ENCODE measurements at regions not wholly inside any gene's neighbourhood (a gene's known extent, or its start where the extent isn't known, plus 50 kb on each side); places are given as distances from the start of the nearest gene placed in this dataset.
A peak's percentile ranks its signal among the peaks of the same experiment; 100 is the strongest.

DNA sequence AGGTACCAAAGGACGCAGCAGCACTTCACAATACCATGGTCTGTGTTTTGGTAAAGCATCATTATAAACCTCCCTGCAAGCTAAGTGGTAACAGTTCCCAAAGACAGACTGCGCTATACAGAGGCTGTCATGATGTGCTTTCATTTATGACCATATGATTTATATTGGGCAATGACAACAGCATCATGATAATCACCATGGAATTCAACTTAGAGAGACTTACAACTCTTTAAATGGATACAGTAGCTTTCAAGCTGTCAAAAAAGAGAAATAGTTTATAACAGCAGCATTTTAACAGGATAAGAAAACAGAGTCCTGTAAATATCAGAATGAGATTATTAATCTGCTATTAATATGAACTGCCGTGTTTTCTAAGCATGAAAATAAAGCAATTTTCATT is 341.7 kb downstream of the GPR37 start:
- DNase-seq (ENCODE audit: low spot score), result no peak

DNA sequence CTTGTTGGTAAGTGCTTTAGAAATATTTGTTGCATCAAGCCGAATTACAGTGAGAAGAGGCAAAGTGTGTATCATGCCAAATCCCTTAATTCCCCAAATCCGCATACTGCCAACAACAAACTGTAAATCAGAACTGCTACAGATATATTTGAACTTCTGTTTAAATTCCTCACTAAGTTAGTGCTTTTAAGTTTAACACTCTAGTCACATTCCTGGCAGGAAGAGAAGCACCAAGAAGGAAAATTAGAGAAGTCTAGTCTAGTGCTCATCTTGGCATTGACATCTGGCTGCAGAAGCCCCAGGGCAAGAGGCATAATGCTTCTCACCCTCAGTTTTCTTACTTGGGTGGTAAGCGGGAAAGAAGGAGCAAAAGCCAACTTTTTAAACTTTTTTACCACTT is 343.5 kb downstream of the GPR37 start:
- DNase-seq (ENCODE audit: low spot score), result no peak

DNA sequence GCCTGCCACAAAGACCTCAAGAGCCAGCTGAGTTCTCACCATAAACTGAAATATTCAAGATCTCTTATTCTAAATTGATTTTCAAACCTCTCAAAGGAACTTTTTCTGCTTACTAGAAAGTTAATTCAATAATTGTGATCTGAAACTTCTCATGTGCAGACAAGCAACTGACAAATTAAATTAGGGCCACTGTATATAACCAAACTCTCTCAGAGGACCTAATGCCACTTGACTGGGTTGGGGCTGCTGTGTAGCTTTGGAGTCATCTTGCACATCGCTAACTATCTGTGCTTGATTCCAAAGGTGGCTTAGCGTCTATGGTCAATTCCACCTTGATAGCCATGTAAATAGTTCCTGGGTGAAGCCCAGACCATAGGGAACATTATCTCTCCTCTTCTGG is 345.2 kb downstream of the GPR37 start:
- no peak for DNase-seq (ENCODE audit: low spot score)

DNA sequence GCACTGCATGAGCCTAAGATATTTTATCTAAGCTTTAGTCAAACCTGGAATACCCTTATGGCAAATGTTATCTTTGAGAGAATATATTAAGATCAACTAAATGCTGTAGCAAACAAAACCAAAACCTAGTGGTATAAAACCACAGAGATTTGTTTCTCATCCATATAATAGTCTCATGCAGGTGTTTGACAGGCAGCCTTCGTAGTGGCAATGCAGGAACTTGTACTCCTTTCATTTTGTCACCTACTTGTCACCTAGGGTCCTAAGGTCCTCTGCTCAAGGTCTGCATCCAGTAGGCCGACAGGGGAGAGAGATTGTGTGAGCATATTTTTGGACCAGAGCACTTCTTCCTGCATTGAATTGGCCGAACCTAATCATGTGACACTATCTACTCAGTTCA is 352.6 kb downstream of the GPR37 start:
- DNase-seq (ENCODE audit: low spot score), result no peak

DNA sequence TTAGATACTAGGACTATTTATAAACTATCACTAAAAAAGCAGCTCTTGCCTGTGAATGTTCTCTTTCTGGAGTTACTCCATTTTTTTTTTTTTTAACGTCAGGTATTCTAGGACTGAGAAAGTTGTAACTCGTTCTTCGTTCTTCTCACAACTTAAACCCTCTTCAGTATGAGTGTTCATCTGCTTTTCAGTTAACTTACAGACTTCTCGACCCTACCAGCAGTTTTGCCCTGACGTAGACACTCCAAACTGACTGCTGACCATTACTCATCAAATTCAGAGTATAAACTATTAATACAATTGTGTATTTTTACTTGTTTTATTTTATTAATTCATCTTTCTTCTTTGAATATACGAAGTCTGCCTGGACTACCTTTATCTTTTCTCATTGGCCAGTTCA is 353.1 kb downstream of the GPR37 start:
- no peak for DNase-seq (ENCODE audit: low spot score)

DNA sequence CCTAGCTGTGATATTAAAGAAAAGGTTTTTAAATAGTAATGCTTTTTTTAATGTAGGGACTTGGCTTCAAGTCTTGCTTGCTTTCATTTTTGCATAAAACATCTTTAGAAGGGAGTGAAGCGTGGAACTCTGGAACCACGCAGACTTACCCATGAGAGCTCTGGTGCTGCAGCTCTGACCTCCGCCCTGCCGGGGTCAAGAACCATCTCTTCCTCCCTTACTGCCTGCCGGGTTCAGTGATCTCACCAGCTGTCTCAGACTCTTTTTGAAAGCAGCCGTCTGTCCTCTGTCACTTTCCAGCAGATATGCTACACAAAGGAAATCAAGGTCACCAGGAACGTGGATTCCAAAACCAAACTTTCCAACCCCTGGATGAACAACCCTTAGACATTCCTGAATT is 353.8 kb downstream of the GPR37 start:
- no peak for DNase-seq (ENCODE audit: low spot score)

DNA sequence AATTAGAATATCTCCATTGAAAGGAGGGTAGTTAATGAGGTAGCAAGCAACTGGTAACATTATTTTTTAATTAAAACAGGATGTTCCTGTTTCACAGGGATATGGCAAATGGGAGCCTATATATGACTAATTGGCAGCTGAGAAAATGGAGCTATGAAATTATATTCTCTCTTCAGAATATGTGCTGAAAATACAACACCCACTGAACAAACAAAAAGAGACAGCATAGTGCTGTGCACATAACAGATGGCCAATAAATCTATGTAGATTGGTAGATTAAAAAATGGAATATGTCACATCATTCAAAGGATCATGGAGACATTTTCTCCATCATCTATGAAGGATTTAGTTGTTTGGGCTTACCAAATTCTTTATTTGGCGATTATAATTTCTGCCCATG is 362.0 kb downstream of the GPR37 start:
- no peak for DNase-seq (ENCODE audit: low spot score)

DNA sequence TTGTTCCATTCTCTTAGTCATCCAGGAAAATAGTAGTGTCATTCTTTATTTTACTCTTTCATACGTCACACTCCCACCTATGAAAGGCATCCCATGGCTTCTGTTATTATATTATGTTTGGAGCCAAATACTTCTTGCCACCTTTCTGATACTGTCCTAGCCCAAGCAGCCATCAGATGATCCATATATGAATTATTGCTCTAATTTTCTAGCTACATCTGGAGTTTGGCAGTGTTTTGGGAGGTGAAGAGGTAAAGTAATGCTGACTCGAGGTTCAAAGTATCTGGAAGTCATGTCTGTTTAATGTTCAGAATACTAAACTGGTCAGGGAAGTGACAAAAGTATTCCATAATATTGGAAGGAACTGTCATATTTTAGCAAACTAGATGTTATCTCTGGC is 362.5 kb downstream of the GPR37 start:
- DNase-seq (ENCODE audit: low spot score), result no peak

DNA sequence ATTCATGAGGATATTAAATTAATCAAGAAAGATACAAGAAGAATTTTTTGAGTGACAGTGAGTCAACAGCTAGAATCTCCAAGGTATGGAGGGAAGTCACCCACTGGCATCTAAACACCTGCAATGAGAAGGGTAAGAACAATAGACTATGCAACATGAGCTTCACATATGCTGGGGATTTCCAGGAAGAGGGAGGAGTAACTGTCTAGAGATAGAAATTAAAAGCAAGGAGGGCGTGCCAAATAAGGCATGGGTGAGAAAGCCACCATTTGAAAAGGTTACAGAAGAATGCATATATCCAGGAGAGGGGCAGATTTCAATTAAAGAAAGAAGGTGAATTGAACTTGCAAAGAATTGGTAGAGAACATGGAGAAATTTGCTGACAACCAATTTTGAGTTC is 365.7 kb downstream of the GPR37 start:
- peak; percentile 6 for DNase-seq (ENCODE audit: low spot score)

DNA sequence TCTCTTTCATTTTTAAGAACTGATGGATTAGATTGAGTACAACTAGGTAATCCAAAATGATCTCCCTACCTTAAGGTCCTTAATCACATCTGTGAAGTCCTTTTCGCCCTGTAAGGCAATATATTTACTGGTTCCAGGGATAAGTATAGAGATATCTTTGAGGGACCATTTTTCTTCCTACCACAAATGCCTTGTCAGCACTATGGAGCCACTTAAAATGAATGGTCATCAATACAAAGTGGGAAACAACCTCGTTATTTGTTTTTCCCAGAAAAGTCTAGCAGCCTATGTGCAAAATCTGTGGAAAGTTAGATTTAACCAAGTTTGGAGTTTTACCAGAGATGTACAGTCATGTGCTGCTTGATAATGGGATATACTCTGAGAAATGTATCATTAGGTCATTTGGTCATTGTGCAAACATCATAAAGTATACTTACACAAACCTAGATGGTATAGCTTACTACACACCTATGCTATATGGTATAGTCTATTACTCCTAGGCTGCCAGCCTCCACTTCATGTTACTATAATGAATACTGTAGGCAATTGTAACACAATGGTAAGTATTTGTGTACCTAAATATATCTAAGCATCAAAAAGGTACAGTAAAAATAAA is 366.2 kb upstream of the TMEM229A start:
- no peak for DNase-seq (ENCODE audit: low spot score)

DNA sequence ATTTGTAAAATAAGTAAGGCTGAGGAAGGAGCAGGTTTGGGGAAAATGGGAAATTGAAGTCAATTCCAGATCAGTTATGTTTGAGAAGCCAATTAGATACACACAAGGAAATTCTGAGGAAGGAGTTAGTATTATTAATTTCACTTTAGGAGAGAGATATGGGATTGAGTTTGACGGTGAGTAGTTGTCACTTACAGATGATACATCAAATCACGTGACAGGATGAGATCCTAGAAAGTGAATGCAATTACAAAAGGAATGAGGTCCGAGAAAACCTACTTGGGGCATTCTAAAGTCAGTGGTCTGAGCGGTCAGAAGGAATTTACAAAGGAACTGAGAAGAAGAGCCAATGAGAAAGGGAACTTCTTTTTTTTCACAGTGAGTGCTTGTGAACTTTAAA is 364.3 kb upstream of the TMEM229A start:
- DNase-seq (ENCODE audit: low spot score), result no peak

DNA sequence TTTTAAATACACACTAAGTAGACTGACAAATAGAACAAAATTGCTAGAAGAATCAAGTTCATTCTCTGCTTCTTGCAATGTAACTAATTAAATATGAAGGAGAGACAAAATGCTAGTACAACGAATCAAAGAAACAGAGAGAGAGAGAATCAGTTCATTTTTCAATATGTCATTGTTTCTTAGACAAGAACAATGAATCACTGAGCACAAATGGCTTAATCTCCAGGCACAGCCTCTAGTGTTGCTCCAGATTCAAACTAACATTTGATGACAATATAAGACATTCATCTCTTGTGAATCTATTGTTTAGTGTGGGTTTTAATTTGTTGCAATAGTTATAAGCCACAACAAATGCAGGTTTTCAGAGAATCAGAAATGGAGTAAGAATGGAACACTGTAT is 357.4 kb upstream of the TMEM229A start:
- no peak for DNase-seq (ENCODE audit: low spot score)

DNA sequence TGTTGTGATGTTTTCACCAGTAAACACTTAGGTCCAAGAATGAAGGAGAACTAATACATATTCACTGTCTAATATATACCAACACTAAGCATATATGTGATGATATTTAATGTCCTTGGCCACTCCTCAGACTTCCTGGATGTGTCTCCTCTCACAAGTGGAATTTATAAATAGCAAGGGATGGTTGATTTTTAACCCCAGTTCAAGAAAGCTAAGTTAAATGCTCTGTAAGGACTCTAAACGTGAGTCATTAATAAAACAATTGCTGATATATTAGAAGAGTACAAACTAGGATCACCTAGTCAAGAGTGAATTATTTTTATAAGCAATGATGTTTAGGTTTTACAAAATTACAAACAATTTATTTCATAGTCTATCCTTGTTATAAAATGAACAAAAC is 355.9 kb upstream of the TMEM229A start:
- DNase-seq (ENCODE audit: low spot score), result no peak

DNA sequence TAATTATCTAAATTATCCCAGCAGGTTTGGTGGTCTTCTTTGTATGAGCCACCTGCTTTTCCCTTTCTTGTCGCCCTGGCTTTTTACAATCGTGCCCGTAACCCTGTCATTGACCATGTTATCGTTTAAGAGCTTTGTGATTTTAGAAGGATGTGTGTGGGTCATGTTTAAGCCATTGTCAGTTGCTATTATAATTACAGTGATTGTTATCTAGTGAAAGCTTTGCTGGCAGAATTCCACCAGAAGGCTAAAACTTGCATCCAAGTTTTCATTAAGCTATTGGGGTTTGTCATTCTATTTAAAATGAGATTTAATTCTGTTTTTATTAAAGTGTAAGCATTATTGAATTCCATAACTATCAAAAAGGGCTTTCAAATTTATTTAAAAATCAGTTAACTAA is 354.2 kb upstream of the TMEM229A start:
- no peak for DNase-seq (ENCODE audit: low spot score)

DNA sequence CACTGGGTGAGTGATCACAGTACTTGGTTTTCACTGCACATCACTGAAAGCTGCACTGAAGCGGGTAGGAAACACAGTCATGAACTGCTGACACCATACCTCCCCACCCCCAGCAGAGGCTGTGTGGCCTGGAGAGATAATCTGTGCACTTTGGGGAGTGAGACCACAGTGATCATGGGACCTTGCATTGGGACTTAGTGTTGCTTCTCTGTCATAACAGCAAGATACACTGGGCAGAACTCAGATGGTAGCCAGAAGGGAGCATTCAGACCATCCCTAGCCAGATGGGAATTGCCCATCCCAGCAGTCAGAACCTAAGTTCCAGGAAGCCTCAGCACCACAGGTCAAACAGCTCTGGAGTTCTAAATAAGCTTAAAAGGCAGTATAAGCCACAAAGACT is 346.4 kb upstream of the TMEM229A start:
- no peak for DNase-seq (ENCODE audit: low spot score)

DNA sequence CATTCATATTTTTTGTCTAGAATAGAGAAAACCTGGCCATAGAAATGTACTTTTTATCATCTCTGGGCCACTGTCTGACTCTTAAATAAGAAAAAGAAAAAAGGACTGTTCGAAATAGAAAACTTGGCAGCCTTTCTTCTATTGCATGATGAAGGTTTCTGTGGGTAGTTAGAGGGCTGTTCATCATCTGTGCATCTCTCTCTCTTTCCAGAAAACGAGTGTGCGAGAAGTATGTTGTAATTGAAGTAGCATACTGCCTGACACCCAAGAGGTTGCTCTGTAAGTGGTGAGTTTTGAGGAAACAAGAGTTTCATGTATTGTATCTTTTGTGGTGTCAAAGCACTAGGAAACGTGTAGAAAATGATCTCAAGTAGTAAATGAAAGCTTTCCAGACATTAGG is 343.2 kb upstream of the TMEM229A start:
- no peak for DNase-seq (ENCODE audit: low spot score)

DNA sequence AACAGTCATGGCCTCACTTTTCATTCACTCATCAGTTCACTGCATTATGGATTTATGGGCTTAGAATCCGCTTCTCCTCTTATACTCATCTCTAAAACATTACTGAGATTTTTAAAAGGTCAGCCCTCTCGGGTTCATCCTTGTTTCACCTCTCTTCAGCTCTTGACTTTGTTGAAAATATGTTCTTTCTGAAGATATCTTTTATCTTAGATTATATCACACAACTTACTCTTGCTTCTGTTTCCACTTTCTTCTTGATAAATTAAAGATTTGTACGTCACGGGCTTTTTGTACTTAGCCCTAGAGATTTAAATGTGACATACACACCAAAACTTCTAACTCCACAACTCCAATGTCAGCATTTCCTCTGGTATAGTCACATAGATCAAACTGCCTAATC is 342.5 kb upstream of the TMEM229A start:
- no peak for DNase-seq (ENCODE audit: low spot score)

DNA sequence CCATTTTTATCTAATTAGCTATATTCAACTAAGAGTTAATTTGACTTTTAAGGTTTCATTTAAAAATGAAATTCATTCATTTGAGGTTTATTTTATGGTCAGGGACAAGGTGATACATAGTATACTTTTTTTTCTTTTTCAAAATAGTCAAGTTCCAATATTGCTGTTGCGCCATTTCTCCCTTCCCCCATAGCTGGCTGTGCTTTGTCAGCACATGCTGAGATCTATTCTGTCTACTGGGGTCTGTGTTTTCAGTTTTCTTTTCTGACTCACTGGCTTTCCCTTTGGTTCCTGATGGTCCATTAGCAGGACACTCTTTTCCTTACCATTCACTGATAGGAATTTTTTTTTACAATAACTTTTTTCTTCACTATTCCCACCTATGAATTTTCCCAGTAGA is 336.4 kb upstream of the TMEM229A start:
- no peak for DNase-seq (ENCODE audit: low spot score)

DNA sequence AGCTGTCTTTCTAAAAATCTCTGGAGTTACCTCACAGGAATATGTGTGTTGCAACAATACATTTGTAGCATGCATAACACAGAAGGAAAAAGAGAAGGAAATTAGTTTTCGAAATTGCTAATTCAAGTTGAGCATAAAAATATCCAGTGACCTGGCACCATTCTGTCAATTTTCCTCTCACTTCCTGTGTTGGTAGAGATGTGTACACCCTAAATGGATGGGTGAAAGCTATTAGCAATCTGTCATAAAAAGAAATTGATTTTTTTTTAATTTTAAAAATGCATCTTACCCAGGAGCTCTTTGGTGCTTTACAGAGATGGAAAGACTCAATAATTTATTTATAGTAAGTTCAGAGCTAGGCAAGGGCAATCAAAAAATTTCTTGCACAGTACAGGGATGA is 333.3 kb upstream of the TMEM229A start:
- DNase-seq (ENCODE audit: low spot score), result no peak

DNA sequence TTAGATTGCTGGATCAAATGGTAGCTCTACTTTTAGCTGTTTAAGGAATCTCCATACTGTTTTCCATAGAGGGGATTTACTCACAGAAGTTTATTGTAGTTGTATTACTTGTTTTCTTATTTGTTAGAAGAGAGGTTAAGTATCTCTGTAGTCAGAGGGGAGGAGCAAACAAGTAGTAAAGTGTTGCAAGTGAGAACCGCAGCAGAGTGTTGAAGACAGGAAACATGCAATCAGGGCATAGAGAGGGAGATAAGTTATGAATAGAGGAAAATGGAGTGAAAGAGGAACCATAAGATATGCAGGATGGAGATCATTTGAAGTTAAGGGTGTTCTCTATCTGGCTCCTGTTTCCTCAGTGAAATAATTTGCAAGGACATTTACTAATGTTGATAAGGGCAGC is 331.4 kb upstream of the TMEM229A start:
- no peak for DNase-seq (ENCODE audit: low spot score)

DNA sequence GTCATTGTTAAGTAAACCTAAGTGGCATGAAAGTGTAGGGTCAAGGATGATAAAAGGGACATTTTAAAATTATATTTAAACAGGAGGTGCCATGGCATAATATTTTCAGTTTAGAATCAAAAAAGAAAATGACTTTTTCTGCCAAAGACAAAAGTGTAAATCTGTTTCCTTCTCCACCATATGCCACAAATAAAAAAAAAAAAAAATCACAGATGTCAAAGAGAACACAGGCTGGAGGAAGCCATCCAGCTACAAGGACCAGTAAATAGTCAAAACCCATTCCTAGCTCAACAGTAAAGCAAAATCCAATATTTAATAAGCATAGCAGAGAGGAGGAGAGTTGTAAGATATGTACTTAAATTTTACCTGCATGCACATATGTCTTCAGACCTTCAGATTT is 321.3 kb upstream of the TMEM229A start:
- DNase-seq (ENCODE audit: low spot score), result no peak

DNA sequence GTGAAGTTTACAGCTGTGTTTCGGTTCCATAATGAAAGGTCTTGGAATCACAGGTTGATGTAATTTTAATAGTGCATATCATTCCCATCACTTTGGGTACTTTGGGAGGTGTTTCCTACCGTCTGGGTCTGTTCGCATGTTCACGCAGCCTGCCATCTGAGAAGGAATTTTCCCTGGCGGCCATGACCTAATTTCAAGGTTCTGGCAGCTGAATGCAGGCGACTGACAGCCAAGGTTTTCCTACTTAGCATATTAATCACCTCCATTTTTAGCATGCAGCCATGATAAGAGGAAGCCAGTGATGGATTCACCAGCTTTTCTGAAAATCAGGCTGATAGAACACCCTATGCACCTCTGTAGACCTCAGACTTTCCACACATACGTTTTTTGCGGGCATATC is 319.1 kb upstream of the TMEM229A start:
- no peak for DNase-seq (ENCODE audit: low spot score)

DNA sequence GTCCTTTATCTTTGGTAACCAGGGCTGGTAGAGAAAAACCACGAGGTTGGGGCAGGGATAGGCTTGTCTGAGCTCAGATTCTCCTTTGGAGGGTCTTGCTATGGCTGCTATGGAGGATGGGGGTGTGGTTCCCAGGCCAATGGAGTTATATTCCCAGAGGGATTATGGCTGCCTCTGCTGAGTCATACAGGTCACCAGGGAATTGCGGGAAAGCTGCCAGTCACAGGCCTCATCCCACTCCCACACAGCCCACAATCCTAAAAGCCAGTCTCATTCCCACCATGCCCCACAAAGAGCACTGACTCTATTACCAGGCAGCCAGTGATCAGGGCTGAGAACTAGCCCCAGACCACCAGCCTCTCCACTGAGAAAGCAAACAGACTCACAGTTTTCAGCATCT is 316.6 kb upstream of the TMEM229A start:
- DNase-seq (ENCODE audit: low spot score), result no peak

DNA sequence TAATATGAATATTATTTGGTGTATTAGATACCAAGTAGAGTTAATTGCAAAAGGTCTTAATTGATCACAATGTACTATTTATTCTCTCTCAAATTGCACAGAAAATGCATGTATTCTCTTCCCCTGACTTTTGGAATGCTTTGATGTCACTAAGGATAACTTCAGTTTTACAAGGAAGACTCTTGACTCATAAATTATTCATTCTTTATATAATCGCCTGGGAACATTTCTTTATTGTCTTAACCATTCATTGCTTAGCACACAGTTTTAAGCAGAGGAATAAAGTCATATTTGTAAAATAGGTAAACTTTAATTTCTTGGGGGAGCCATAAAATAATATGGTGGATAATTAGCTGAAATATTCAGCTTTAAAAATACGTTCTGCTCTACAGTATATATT is 306.0 kb upstream of the TMEM229A start:
- no peak for DNase-seq (ENCODE audit: low spot score)

All from iPS-NIHi11 (cell line).